ENCODE measurements at regions not wholly inside any gene's neighbourhood (a gene's known extent, or its start where the extent isn't known, plus 50 kb on each side); places are given as distances from the start of the nearest gene placed in this dataset.

DNA sequence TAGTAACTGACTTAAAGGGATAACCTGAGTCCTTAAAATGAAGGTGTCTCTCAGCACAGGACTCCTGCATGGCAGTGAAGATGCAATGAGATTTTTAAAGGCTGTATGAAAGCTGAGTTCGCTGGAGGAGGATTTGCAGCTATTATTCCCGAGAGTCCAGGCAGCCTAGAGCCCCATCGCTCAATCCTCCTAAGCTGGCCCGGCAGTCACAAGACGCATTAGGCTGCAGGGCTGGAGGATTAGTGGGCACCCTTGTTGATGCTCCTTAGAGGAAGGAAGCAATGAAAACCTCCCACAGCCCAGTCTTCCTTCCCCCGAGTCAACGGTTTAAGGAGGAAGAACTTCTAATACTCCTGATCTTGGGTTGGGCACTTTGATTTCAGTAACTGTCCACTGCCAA lies 239.5 kb downstream of the EFNB2 start:
- no peaks in the 10 kb centered on the region for H3K36me3 ChIP-seq (ENCODE audit: control insufficient read depth, insufficient read depth, low read length)

DNA sequence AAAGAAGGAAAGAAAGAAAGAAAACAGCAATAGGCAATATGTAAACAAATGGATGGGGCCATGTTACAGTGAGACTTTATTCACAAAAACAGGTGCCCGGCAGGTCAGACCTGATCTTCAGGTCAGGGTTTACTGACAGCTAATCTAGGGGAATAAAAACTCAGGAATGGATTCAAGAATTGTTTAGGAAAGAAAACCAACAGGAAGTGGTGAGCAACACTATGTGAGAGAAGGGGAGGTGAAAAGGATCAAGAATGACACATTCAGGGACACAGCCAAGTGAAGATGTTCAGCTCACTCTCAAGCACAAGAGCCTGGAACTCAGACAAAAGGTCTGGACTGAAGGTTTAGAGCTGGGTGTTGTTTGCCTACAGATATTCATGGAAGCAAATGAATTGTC lies 244.5 kb downstream of the EFNB2 start:
- Histone ChIP-seq H3K9me3 (ENCODE audit: control insufficient read depth, low read length) (no peaks in the 10 kb centered on the region), H3K27ac (ENCODE audit: insufficient read depth, low read length, poor library complexity, severe bottlenecking) (no peak overlapping the region), H3K36me3 (ENCODE audit: control insufficient read depth, insufficient read depth, low read length) (no peaks in the 10 kb centered on the region), H3K27me3 (replicated peaks; ENCODE audit: control insufficient read depth, insufficient read depth, low read length, poor library complexity, severe bottlenecking) (no peaks in the 10 kb centered on the region), H3K4me1 (ENCODE audit: control insufficient read depth, insufficient read depth, low read length, poor library complexity, severe bottlenecking) (no peaks in the 10 kb centered on the region), H3K4me3 (ENCODE audit: insufficient read depth, low read depth, low read length, poor library complexity, severe bottlenecking) (no peak overlapping the region)
- no peak for DNase-seq

More for the DNA sequence above, 239.5 kb downstream of the EFNB2 start:
- Histone ChIP-seq H3K27ac (ENCODE audit: insufficient read depth, low read length, poor library complexity, severe bottlenecking) (no peak overlapping the region), H3K9me3 (ENCODE audit: control insufficient read depth, low read length) (no peaks in the 10 kb centered on the region), H3K4me3 (ENCODE audit: insufficient read depth, low read depth, low read length, poor library complexity, severe bottlenecking) (no peak overlapping the region), H3K27me3 (replicated peaks; ENCODE audit: control insufficient read depth, insufficient read depth, low read length, poor library complexity, severe bottlenecking) (no peaks in the 10 kb centered on the region), H3K4me1 (ENCODE audit: control insufficient read depth, insufficient read depth, low read length, poor library complexity, severe bottlenecking) (no peaks in the 10 kb centered on the region)
- no peak for DNase-seq

DNA sequence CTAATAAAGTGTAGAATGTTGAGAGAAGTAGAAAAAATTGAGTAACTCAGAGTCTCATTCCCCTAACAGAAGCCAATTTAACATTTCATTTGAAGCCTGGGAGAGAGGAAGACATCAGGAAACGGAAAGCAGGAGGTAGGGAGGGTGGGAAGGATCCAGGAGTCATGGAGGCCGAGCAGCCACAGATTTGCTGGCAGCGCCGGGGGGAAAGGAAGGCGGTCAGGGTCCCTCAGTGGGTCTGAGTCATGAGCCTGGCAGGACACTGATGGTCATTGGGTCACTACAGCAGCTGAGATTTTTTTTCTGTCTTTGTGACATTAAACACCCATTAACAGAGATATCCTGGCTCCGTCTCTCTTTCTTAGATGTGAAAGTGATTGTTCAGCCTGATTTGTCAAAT lies 248.1 kb downstream of the EFNB2 start:
- Histone ChIP-seq H3K9me3 (ENCODE audit: control insufficient read depth, low read length) (no peaks in the 10 kb centered on the region), H3K27ac (ENCODE audit: insufficient read depth, low read length, poor library complexity, severe bottlenecking) (no peak overlapping the region), H3K27me3 (replicated peaks; ENCODE audit: control insufficient read depth, insufficient read depth, low read length, poor library complexity, severe bottlenecking) (no peaks in the 10 kb centered on the region), H3K4me1 (ENCODE audit: control insufficient read depth, insufficient read depth, low read length, poor library complexity, severe bottlenecking) (no peaks in the 10 kb centered on the region), H3K4me3 (ENCODE audit: insufficient read depth, low read depth, low read length, poor library complexity, severe bottlenecking) (no peak overlapping the region), H3K36me3 (ENCODE audit: control insufficient read depth, insufficient read depth, low read length) (no peaks in the 10 kb centered on the region)
- DNase-seq: no peak

DNA sequence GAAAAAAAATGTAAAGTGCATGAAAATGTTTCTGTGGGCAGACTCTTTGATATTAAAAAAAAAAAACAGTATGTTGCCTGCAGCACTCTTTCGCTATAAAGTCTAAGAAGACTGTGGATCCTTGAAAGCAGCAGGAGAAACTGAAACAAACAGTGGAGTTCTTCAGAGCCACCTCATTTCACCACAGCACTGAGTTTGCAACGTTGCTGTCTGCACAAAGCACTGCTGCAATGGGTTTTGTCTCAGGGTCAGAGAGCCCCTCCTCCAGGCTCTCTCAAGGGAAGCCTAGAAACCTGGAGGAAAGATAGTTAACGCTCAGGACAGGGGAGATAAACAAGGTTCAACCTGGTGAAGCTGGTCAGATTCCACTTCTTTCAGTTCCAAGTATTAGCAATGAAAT lies 248.7 kb downstream of the EFNB2 start:
- Histone ChIP-seq H3K27me3 (replicated peaks; ENCODE audit: control insufficient read depth, insufficient read depth, low read length, poor library complexity, severe bottlenecking) (no peaks in the 10 kb centered on the region), H3K4me1 (ENCODE audit: control insufficient read depth, insufficient read depth, low read length, poor library complexity, severe bottlenecking) (no peaks in the 10 kb centered on the region), H3K36me3 (ENCODE audit: control insufficient read depth, insufficient read depth, low read length) (no peaks in the 10 kb centered on the region), H3K27ac (ENCODE audit: insufficient read depth, low read length, poor library complexity, severe bottlenecking) (no peak overlapping the region), H3K4me3 (ENCODE audit: insufficient read depth, low read depth, low read length, poor library complexity, severe bottlenecking) (no peak overlapping the region), H3K9me3 (ENCODE audit: control insufficient read depth, low read length) (no peaks in the 10 kb centered on the region)
- DNase-seq: no peak

DNA sequence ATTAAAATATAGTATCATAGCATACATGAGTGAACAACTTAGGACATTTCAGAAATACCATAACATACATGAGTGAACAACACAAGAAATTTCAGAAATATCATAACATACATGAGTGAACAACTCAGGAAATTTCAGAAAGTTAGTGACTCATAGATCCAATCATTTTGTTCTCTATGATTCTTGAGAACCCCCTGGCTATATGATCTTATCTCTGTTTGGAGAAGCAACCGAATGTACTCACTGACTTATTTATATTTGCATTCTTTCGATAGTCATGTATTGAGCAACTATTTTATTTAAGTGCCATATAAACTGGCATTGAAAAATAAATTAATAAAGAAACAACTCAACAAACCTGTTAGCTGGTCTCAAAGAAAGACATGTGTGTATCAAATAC lies 251.1 kb downstream of the EFNB2 start:
- Histone ChIP-seq H3K9me3 (ENCODE audit: control insufficient read depth, low read length) (no peaks in the 10 kb centered on the region), H3K4me1 (ENCODE audit: control insufficient read depth, insufficient read depth, low read length, poor library complexity, severe bottlenecking) (no peaks in the 10 kb centered on the region), H3K27ac (ENCODE audit: insufficient read depth, low read length, poor library complexity, severe bottlenecking) (no peak overlapping the region), H3K4me3 (ENCODE audit: insufficient read depth, low read depth, low read length, poor library complexity, severe bottlenecking) (no peak overlapping the region), H3K36me3 (ENCODE audit: control insufficient read depth, insufficient read depth, low read length) (no peaks in the 10 kb centered on the region), H3K27me3 (replicated peaks; ENCODE audit: control insufficient read depth, insufficient read depth, low read length, poor library complexity, severe bottlenecking) (no peaks in the 10 kb centered on the region)
- DNase-seq: no peak

DNA sequence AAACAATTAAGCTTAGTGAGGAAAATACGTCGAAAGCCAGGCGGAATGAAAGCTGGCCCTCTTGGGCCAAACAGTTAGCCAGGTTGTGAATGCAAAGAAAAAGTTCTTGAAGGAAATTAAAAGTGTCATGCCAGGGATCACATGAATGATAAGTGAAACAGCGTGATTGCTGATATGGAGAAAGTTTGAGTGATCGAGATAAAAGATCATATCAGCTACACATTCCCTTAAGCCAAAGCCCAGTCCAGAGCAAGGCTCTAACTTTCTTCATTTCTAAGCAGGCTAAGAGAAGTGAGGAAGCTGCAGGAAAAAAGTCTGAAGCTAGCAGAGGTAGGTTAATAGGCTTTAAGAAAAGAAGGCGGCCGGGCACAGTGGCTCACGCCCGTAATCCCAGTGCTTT lies 254.0 kb downstream of the EFNB2 start:
- Histone ChIP-seq H3K27me3 (replicated peaks; ENCODE audit: control insufficient read depth, insufficient read depth, low read length, poor library complexity, severe bottlenecking) (no peaks in the 10 kb centered on the region), H3K4me1 (ENCODE audit: control insufficient read depth, insufficient read depth, low read length, poor library complexity, severe bottlenecking) (no peaks in the 10 kb centered on the region), H3K36me3 (ENCODE audit: control insufficient read depth, insufficient read depth, low read length) (no peaks in the 10 kb centered on the region), H3K4me3 (ENCODE audit: insufficient read depth, low read depth, low read length, poor library complexity, severe bottlenecking) (no peak overlapping the region), H3K27ac (ENCODE audit: insufficient read depth, low read length, poor library complexity, severe bottlenecking) (no peak overlapping the region), H3K9me3 (ENCODE audit: control insufficient read depth, low read length) (no peaks in the 10 kb centered on the region)
- DNase-seq: no peak

DNA sequence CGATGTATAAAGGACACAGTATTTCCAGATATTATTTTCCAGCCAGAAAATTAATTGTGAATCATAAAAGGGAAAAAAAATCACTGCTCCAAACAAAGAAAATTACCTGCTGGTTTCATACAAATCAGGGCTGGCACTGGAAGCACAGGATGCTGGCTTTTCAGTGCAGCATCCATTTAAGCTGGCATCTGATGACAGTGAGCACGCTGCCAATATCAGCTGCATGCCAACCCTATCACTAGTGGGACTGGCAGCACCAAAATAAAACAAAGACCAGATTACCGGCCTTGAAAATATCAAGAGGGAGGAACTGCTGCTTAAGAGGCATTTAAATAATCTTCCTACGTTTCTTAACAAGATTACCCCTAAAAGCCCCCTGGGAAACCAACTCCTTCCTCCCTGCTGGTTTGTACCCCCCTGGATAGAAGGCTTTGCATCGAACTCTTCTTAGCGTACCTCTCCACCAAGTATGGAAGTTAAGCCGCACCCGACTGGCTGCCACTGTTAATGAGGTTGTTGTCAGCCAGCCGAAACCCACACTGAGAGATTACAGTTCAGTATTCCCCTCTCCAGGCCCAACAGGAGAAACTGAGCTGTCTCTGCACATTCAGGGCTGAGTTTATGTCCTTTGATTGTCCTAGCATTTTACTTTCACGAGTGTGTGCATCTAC lies 257.8 kb downstream of the EFNB2 start:
- no peak for DNase-seq
- Histone ChIP-seq H3K27ac (ENCODE audit: insufficient read depth, low read length, poor library complexity, severe bottlenecking) (no peak overlapping the region), H3K27me3 (replicated peaks; ENCODE audit: control insufficient read depth, insufficient read depth, low read length, poor library complexity, severe bottlenecking) (no peaks in the 10 kb centered on the region), H3K4me3 (ENCODE audit: insufficient read depth, low read depth, low read length, poor library complexity, severe bottlenecking) (no peak overlapping the region), H3K36me3 (ENCODE audit: control insufficient read depth, insufficient read depth, low read length) (no peaks in the 10 kb centered on the region), H3K9me3 (ENCODE audit: control insufficient read depth, low read length) (no peaks in the 10 kb centered on the region), H3K4me1 (ENCODE audit: control insufficient read depth, insufficient read depth, low read length, poor library complexity, severe bottlenecking) (no peaks in the 10 kb centered on the region)

DNA sequence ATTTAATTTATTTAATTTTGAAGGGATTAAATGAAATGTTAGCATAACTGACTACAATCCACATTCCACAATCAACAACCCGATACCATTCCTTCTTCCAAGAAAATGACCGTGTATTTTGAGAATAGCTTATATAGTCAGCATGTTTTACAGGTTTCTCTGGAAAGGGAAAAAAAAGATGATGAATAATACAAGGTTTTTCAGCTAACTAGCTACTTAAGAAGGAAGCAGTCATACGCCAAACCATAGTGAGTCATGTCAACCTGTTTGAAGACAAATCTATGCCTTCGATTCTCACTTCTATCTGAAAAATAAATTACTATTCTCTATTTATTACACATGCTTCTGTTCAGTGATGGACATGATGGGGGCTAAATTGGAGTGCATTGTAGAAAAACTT lies 258.6 kb downstream of the EFNB2 start:
- Histone ChIP-seq H3K27ac (ENCODE audit: insufficient read depth, low read length, poor library complexity, severe bottlenecking) (no peak overlapping the region), H3K4me1 (ENCODE audit: control insufficient read depth, insufficient read depth, low read length, poor library complexity, severe bottlenecking) (no peaks in the 10 kb centered on the region), H3K36me3 (ENCODE audit: control insufficient read depth, insufficient read depth, low read length) (no peaks in the 10 kb centered on the region), H3K4me3 (ENCODE audit: insufficient read depth, low read depth, low read length, poor library complexity, severe bottlenecking) (no peak overlapping the region), H3K27me3 (replicated peaks; ENCODE audit: control insufficient read depth, insufficient read depth, low read length, poor library complexity, severe bottlenecking) (no peaks in the 10 kb centered on the region), H3K9me3 (ENCODE audit: control insufficient read depth, low read length) (no peaks in the 10 kb centered on the region)
- no peak for DNase-seq

DNA sequence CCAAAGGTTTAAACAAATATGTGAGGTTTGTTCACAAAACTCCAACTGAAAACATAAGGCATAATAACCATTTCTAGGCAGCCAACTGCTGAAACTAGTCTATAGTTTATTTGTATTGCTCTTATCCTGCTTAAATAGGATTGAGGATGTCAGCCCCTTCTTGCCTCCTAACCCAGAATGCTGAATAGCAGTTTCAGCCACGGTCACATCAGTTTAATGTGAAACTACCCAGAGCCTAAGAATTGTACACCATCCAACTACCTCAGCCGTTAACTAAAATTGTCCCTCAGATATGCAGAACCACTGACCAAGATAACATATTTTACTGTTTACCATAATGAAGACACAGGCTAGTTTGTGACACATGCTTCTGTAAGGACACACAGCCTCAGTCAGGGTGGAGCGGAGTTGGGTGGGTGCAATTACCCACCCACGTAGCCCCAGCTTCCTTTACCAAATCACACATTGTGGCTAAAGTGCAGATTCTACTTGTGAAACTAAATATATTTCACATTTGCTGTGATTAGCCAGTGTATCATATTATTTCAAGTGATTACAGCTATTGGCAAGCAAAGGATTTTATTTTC lies 259.9 kb downstream of the EFNB2 start:
- Histone ChIP-seq H3K9me3 (ENCODE audit: control insufficient read depth, low read length) (no peaks in the 10 kb centered on the region), H3K4me3 (ENCODE audit: insufficient read depth, low read depth, low read length, poor library complexity, severe bottlenecking) (no peak overlapping the region), H3K4me1 (ENCODE audit: control insufficient read depth, insufficient read depth, low read length, poor library complexity, severe bottlenecking) (no peaks in the 10 kb centered on the region), H3K27ac (ENCODE audit: insufficient read depth, low read length, poor library complexity, severe bottlenecking) (no peak overlapping the region), H3K36me3 (ENCODE audit: control insufficient read depth, insufficient read depth, low read length) (no peaks in the 10 kb centered on the region), H3K27me3 (replicated peaks; ENCODE audit: control insufficient read depth, insufficient read depth, low read length, poor library complexity, severe bottlenecking) (no peaks in the 10 kb centered on the region)
- DNase-seq: no peak

DNA sequence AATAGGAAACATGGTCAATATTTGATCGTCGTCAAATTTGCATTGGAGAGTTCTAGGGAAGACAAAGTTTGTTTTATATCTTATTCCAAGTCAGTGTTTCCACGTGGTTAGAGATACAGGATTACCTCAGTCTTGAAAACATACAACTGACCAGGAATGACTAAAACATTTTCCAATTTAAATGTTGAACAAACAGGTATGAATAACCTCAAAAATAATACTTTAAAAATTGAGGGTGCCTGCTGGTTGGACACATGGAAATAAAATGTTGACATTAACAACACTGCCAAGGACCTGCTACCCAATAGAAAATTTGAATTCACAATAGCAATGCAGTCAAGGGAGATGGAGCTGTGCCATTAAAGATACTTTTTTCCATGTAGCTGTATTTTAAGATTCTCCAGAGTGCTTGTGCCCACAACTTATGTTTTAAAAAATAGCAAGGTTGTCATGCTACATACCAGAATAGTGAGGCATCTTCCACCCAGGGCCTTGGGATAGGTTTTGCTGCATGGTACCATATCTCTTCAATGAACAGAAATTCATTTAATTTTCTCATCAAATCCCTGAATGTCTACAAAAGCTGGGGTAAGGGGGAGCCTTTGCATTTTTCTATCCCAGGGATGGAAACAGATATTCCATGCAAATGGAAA lies 260.8 kb downstream of the EFNB2 start:
- H3K4me3 ChIP-seq (ENCODE audit: insufficient read depth, low read depth, low read length, poor library complexity, severe bottlenecking): no peak overlapping the region
- H3K27me3 ChIP-seq (replicated peaks; ENCODE audit: control insufficient read depth, insufficient read depth, low read length, poor library complexity, severe bottlenecking): no peaks in the 10 kb centered on the region
- H3K27ac ChIP-seq (ENCODE audit: insufficient read depth, low read length, poor library complexity, severe bottlenecking): no peak overlapping the region
- no peak for DNase-seq
- H3K36me3 ChIP-seq (ENCODE audit: control insufficient read depth, insufficient read depth, low read length): no peaks in the 10 kb centered on the region
- H3K4me1 ChIP-seq (ENCODE audit: control insufficient read depth, insufficient read depth, low read length, poor library complexity, severe bottlenecking): no peaks in the 10 kb centered on the region
- no peaks in the 10 kb centered on the region for H3K9me3 ChIP-seq (ENCODE audit: control insufficient read depth, low read length)
